NCI-H526 (cell line): ENCODE measurements at regions not wholly inside any gene's neighbourhood (a gene's known extent, or its start where the extent isn't known, plus 50 kb on each side); places are given as distances from the start of the nearest gene placed in this dataset.

Experiments used
- DNase-seq, 2 experiments: peaks; one replicate each; lab custom pipeline; 2025; lab: John Stamatoyannopoulos, UW

GRCh38 chr3:46090161-46090591 lies 62.9 kb upstream of the XCR1 start:
- no peak for DNase-seq

- DNase-seq = no peak
Measured at GRCh38 chr3:46089237-46090011, 62.1 kb upstream of the XCR1 start.

- peak in 1 of 2 experiments; percentile 18 for DNase-seq
Measured at GRCh38 chr3:46087871-46088270, 60.6 kb upstream of the XCR1 start.

GRCh38 chr3:46086986-46087385 lies 59.7 kb upstream of the XCR1 start:
- DNase-seq = no peak

GRCh38 chr3:46086083-46086437 lies 58.8 kb upstream of the XCR1 start:
- no peak for DNase-seq

GRCh38 chr3:46085421-46086082 lies 58.3 kb upstream of the XCR1 start:
- no peak for DNase-seq

- DNase-seq = no peak
Measured at GRCh38 chr3:46083956-46084355, 56.7 kb upstream of the XCR1 start.

- no peak for DNase-seq
Measured at GRCh38 chr3:46082849-46083248, 55.6 kb upstream of the XCR1 start.

- no peak for DNase-seq
Measured at GRCh38 chr3:46082021-46082420, 54.7 kb upstream of the XCR1 start.

GRCh38 chr3:46080969-46081345 lies 53.7 kb upstream of the XCR1 start:
- no peak for DNase-seq

- no peak for DNase-seq
Measured at GRCh38 chr3:46080124-46080968, 53.1 kb upstream of the XCR1 start.

GRCh38 chr3:46078712-46079400 lies 51.6 kb upstream of the XCR1 start:
- DNase-seq = peak; percentile 79 to 93
